Endothelial cell of umbilical vein (primary cell): ENCODE measurements at regions not wholly inside any gene's neighbourhood (a gene's known extent, or its start where the extent isn't known, plus 50 kb on each side); places are given as distances from the start of the nearest gene placed in this dataset.

ENCODE experiments used
- CTCF ChIP-seq, 2 donors: IDR thresholded peaks; 1 replicate in 1 of 2; 2 replicates in 1 of 2; pipeline ENCODE4 v1.5.1; 2011; ENCODE audit warnings: low read length in 2 of 2, mild to moderate bottlenecking in 2 of 2, moderate library complexity in 2 of 2, control low read depth in 1 of 2, inconsistent platforms in 1 of 2, low read depth in 1 of 2; ENCODE audit not compliant: insufficient read depth in 1 of 2; ENCODE audit errors: extremely low read depth in 1 of 2
- GATA2 ChIP-seq: IDR thresholded peaks from 2 replicates; pipeline ENCODE4 v1.7.0; 2011; ENCODE audit warnings: low read depth, mild to moderate bottlenecking, moderate library complexity, mixed read lengths, low read length; ENCODE audit not compliant: insufficient read length, insufficient read depth
- MYC ChIP-seq: IDR thresholded peaks from one replicate; pipeline ENCODE4 v1.6.1; 2011; ENCODE audit warnings: mild to moderate bottlenecking, low read depth, low read length
- POLR2AphosphoS5 ChIP-seq: IDR thresholded peaks from 2 replicates; pipeline ENCODE4 v1.6.1; 2012; ENCODE audit warnings: low read depth, mild to moderate bottlenecking, control low read depth, low read length, moderate library complexity; ENCODE audit not compliant: insufficient read depth

- no peak for TF ChIP-seq MYC
- TF ChIP-seq GATA2: no peak
- no peak for TF ChIP-seq CTCF (IDR thresholded peaks at IDR 0.05; ENCODE audit: extremely low read depth in 1 of 2, insufficient read depth in 1 of 2, low read depth in 1 of 2, low read length in 2 of 2)
- no peak for TF ChIP-seq POLR2AphosphoS5
Observed at GRCh38 chr15:24748812-24749439, 73.4 kb downstream of the NPAP1 start.
